IPS DF 6.9 (cell line): ENCODE measurements at regions not wholly inside any gene's neighbourhood (a gene's known extent, or its start where the extent isn't known, plus 50 kb on each side); places are given as distances from the start of the nearest gene placed in this dataset.

ENCODE experiments used
- DNase-seq: peaks from one replicate; pipeline ENCODE4 v3.0.0-alpha.2; 2013; ENCODE audit warnings: low read depth, low spot score
- H3K27ac ChIP-seq: one replicate; pipeline ENCODE4 v1.5.1; 2013; ENCODE audit warnings: low read length, control low read depth
- H3K27me3 ChIP-seq: 2 replicates; pipeline ENCODE4 v1.6.1; 2013; ENCODE audit warnings: mild to moderate bottlenecking, low read length; ENCODE audit not compliant: control insufficient read depth, insufficient read depth
- H3K36me3 ChIP-seq: 2 replicates; pipeline ENCODE4 v1.6.1; 2013; ENCODE audit warnings: low read length; ENCODE audit not compliant: control insufficient read depth, insufficient read depth
- H3K4me1 ChIP-seq: 2 replicates; pipeline ENCODE4 v1.6.1; 2013; ENCODE audit warnings: low read length; ENCODE audit not compliant: control insufficient read depth, insufficient read depth
- H3K4me3 ChIP-seq: 2 replicates; pipeline ENCODE4 v1.5.1; 2013; ENCODE audit warnings: mild to moderate bottlenecking, low read length
- H3K9me3 ChIP-seq: 2 replicates; pipeline ENCODE4 v1.6.1; 2013; ENCODE audit warnings: low read length, inconsistent platforms; ENCODE audit not compliant: control insufficient read depth, insufficient read depth
- WGBS: extraction: QIAGEN DNeasy Blood & Tissue Kit; methylation state at CpG from one replicate; pipeline ENCODE4 v1.1.7; 2013; ENCODE audit warnings: mixed read lengths, missing lambda C conversion rate; ENCODE audit not compliant: insufficient read length, insufficient coverage; 5-methylcytosine and 5-hydroxymethylcytosine counted together

DNA sequence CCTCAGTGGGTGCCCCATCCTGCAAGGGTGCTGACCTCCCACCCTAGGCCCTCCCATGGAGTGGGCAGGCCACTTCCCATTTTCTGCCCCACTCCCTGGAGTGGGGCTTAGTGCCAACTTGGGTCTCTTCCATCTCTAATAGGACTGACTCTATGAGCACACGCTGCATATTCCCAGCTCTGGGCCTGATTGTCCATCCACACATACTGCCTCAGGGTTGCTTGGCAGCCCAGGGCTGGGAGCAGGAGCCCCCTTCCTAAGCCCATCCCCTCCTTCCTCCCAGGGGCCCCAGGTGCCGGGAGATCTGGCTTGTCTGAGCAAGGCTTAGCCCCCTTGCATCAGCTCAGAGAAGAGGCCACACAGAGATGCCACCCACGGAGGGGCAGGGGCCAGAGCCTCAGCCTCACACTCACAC is 55.1 kb downstream of the PJA1 start:
- Histone ChIP-seq H3K27me3 (no peaks in the 10 kb centered on the region), H3K27ac (no peak overlapping the region), H3K4me1 (peaks cover 6% of the 10 kb centered on the region), H3K9me3 (no peaks in the 10 kb centered on the region), H3K36me3 (no peaks in the 10 kb centered on the region), H3K4me3 (no peak overlapping the region)
- no peak for DNase-seq
- no CpG with 5 or more reads among the region's 3 CpGs for WGBS

GRCh38 chrX:69109706-69110105 is 55.5 kb downstream of the PJA1 start:
- Histone ChIP-seq H3K27ac (no peak overlapping the region), H3K27me3 (no peaks in the 10 kb centered on the region), H3K4me1 (peaks cover 6% of the 10 kb centered on the region), H3K9me3 (no peaks in the 10 kb centered on the region), H3K4me3 (no peak overlapping the region), H3K36me3 (no peaks in the 10 kb centered on the region)
- WGBS = no CpG with 5 or more reads among the region's 5 CpGs
- DNase-seq = no peak

GRCh38 chrX:69109036-69109663 is 56.1 kb downstream of the PJA1 start:
- Histone ChIP-seq H3K27ac (no peak overlapping the region), H3K27me3 (no peaks in the 10 kb centered on the region), H3K9me3 (no peaks in the 10 kb centered on the region), H3K4me3 (no peak overlapping the region), H3K36me3 (no peaks in the 10 kb centered on the region), H3K4me1 (peaks cover 6% of the 10 kb centered on the region)
- WGBS = no CpG with 5 or more reads among the region's 8 CpGs
- DNase-seq = no peak

DNA sequence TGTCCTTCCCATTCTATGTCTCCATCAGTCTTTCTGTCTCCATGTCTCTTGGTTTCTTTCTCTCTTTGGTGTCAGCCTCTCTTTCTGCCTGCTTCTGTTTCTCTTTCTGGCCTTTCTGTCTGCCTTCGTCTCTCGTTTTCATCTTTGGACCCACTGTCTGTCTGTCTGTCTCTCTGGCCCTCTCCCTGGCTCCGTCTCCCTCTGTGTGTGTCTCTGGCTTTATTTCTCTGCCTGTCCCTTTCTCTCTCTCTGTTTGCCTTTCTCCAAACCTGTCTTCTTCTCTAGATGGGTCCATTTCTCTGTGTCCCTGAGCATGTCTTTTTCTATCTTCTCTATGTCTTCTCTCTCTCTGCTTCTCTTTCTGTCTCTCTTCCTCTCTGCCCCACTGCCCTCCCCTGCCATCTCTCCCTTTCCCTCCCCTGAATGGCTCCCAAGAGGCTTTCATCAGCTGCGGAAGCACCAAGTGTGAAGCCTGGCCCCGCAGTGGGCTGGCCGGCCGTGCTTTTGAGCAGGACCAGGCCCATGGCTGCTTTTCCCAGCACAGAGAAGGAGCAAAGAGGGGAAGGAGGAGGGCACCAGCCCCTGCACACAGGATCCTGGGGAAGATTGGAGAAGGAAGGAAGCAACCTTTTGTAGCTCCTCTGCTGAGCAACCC is 57.4 kb downstream of the PJA1 start:
- no peaks in the 10 kb centered on the region for H3K36me3 ChIP-seq
- no peak for DNase-seq
- H3K9me3 ChIP-seq = no peaks in the 10 kb centered on the region
- peaks cover 6% of the 10 kb centered on the region for H3K4me1 ChIP-seq
- H3K27me3 ChIP-seq = no peaks in the 10 kb centered on the region
- H3K4me3 ChIP-seq = no peak overlapping the region
- H3K27ac ChIP-seq = no peak overlapping the region
- no CpG with 5 or more reads among the region's 7 CpGs for WGBS

DNA sequence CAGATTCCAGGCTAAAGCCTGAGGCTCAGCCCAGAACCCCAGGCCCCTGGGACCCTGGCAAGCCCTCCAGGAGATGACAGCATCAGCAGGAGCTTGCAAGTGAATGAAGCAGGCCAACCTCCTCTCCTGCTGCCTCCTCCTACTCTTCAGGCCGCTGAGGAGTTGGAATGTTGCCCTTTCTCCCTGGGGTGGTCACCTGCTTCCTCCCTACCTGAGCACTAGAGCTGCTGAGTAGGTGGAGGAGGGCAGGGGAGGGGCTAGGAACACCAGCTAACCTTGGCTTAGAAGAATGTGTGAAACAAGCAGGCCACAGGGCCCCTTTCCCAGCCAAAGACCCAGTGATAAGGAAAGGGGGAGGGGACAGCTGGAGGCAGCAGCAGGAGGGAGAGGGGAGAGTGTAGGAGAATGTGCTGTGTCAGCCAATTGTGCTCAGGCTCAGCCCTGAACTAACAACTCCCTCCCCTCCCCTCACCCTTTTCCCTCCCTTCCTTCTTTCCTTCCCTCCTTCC is 58.0 kb downstream of the PJA1 start:
- H3K4me3 ChIP-seq = no peak overlapping the region
- H3K27me3 ChIP-seq = no peaks in the 10 kb centered on the region
- whole genome bisulfite sequencing = no CpG with 5 or more reads among the region's 1 CpG
- H3K27ac ChIP-seq = no peak overlapping the region
- no peaks in the 10 kb centered on the region for H3K36me3 ChIP-seq
- peak; percentile 18 for DNase-seq
- no peaks in the 10 kb centered on the region for H3K9me3 ChIP-seq
- H3K4me1 ChIP-seq = peaks cover 6% of the 10 kb centered on the region; the same call in 1 of the 2 replicates

- WGBS = no CpG with 5 or more reads among the region's 10 CpGs
- DNase-seq = no peak
- Histone ChIP-seq H3K36me3 (no peaks in the 10 kb centered on the region), H3K27ac (no peak overlapping the region), H3K4me1 (peaks cover 6% of the 10 kb centered on the region; the same call in 1 of the 2 replicates), H3K9me3 (no peaks in the 10 kb centered on the region), H3K27me3 (no peaks in the 10 kb centered on the region), H3K4me3 (no peak overlapping the region)
Measured at GRCh38 chrX:69104756-69105434, 60.4 kb downstream of the PJA1 start.

DNA sequence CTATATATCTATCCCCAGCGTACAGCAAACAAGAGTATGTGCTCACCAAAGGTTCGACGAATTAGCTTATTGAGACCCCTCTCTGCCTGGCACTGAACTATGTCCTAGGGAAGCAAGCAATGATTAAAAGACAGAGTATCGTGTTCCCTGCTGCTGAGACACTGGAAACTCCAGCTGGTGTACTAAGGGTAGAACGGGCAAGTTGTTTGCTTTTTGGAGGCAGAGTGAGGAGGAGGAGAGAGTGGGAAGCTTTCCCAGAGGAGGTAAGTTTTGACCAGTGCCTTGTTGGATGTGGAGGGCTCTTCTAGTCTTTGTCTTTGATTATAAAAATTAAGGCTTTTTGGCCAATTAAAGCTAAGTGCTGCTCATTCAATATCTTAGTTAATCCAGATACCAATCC is 61.7 kb downstream of the PJA1 start:
- no peaks in the 10 kb centered on the region for H3K9me3 ChIP-seq
- no peak for DNase-seq
- no peak overlapping the region for H3K4me3 ChIP-seq
- H3K27ac ChIP-seq = no peak overlapping the region
- no CpG with 5 or more reads among the region's 5 CpGs for WGBS
- no peaks in the 10 kb centered on the region for H3K27me3 ChIP-seq
- no peaks in the 10 kb centered on the region for H3K36me3 ChIP-seq
- peaks cover 6% of the 10 kb centered on the region; the same call in 1 of the 2 replicates for H3K4me1 ChIP-seq

DNA sequence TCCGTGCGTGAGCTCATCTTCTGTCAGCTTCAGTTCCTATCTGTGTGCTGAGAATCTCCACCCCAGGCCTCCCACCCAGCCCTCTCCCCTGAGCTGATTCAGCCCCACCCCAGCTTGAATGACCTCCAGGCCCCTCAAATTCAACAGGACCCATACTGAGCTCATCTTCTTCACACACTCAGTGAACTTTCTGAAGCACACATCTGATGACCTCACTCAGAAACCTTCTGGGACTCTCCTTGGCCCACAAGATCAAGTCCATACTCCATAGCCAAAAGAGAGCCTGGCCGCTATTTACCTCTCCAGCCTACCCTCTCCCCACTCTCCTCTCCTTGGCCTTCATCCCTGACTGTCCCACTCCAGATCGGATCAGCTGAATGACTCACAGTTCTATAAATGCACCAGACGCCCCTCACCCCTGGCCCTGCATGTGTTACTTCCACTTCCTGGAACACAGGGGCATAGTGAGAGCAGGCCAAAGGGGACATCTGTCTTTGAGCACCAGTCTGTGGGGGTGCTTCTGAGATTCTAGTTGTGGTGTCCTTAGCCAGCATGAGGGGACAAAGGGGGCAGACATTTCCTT is 62.5 kb downstream of the PJA1 start:
- Histone ChIP-seq H3K4me1 (peaks cover 4% of the 10 kb centered on the region; the same call in 1 of the 2 replicates), H3K27ac (no peak overlapping the region), H3K9me3 (no peaks in the 10 kb centered on the region), H3K27me3 (no peaks in the 10 kb centered on the region), H3K4me3 (no peak overlapping the region), H3K36me3 (no peaks in the 10 kb centered on the region)
- no peak for DNase-seq
- WGBS = no CpG with 5 or more reads among the region's 5 CpGs

- no peaks in the 10 kb centered on the region for H3K36me3 ChIP-seq
- no peaks in the 10 kb centered on the region for H3K4me1 ChIP-seq
- no peaks in the 10 kb centered on the region for H3K9me3 ChIP-seq
- no CpG with 5 or more reads among the region's 7 CpGs for WGBS
- H3K4me3 ChIP-seq = no peak overlapping the region
- H3K27ac ChIP-seq = no peak overlapping the region
- H3K27me3 ChIP-seq = no peaks in the 10 kb centered on the region
- no peak for DNase-seq
Measured at GRCh38 chrX:69101683-69102251, 63.5 kb downstream of the PJA1 start.

DNA sequence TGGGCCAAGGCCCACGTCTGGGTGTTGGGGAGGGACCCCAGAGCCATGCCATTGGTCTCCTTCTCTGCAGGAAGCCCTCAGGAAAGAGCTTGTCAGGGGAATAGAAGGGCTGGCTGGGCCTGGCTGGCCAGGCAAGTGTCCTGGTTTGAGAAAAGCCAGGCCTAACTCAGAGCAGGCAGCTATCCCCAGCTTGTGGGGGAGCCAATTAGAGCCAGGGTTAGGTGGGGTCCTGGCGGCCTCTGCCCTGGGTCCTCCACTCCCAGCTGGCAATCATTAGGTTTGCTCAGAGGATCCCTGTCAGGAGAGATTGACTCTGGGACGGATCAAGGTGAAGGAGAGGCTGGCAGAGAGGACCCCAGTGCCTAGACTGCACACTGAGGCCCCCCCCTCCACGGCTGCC is 64.8 kb downstream of the PJA1 start:
- no peaks in the 10 kb centered on the region for H3K27me3 ChIP-seq
- H3K4me3 ChIP-seq = no peak overlapping the region
- no CpG with 5 or more reads among the region's 4 CpGs for WGBS
- no peak overlapping the region for H3K27ac ChIP-seq
- H3K36me3 ChIP-seq = no peaks in the 10 kb centered on the region
- no peak for DNase-seq
- no peaks in the 10 kb centered on the region for H3K4me1 ChIP-seq
- H3K9me3 ChIP-seq = no peaks in the 10 kb centered on the region
